Stimulated activated CD8-positive, alpha-beta memory T cell treated with anti-CD3 and anti-CD28 coated beads, Interleukin-4, amount 100 ng/mL, for 4 hours (primary cell): ENCODE measurements at regions not wholly inside any gene's neighbourhood (a gene's known extent, or its start where the extent isn't known, plus 50 kb on each side); places are given as distances from the start of the nearest gene placed in this dataset.

ENCODE experiments used
- DNase-seq, 2 donors: peaks; one replicate each; pipeline ENCODE4 v3.0.0-alpha.2; 2020; ENCODE audit warnings: low read depth in 2 of 2, low spot score in 1 of 2

- no peak for DNase-seq
These were observed 64.3 kb downstream of the MRPL14 start for GRCh38 chr6:44062771-44063560.

- DNase-seq, result no peak
These were observed 65.0 kb downstream of the MRPL14 start for GRCh38 chr6:44062105-44062770.

GRCh38 chr6:44061375-44062104 lies 65.7 kb downstream of the MRPL14 start:
- no peak for DNase-seq

GRCh38 chr6:44060612-44061374 lies 66.5 kb downstream of the MRPL14 start:
- DNase-seq, result no peak

- DNase-seq, result no peak
These were observed 67.6 kb downstream of the MRPL14 start for GRCh38 chr6:44059359-44060346.

- no peak for DNase-seq
These were observed 68.5 kb downstream of the MRPL14 start for GRCh38 chr6:44058617-44059358.

- no peak for DNase-seq
These were observed 69.2 kb downstream of the MRPL14 start for GRCh38 chr6:44057931-44058616.

GRCh38 chr6:44057238-44057930 lies 69.9 kb downstream of the MRPL14 start:
- DNase-seq, result no peak

GRCh38 chr6:44056392-44057237 lies 70.6 kb downstream of the MRPL14 start:
- no peak for DNase-seq

- no peak for DNase-seq
These were observed 72.3 kb downstream of the MRPL14 start for GRCh38 chr6:44054721-44055559.

- DNase-seq, result no peak
These were observed 73.3 kb downstream of the MRPL14 start for GRCh38 chr6:44053760-44054556.

- DNase-seq, result no peak
These were observed 74.0 kb downstream of the MRPL14 start for GRCh38 chr6:44053106-44053756.

- DNase-seq, result no peak
These were observed 74.7 kb downstream of the MRPL14 start for GRCh38 chr6:44052419-44053023.

GRCh38 chr6:44051515-44051914 lies 75.7 kb downstream of the MRPL14 start:
- DNase-seq, result no peak
